DND-41 (cell line): ENCODE measurements at regions not wholly inside any gene's neighbourhood (a gene's known extent, or its start where the extent isn't known, plus 50 kb on each side); places are given as distances from the start of the nearest gene placed in this dataset.

Experiments
- EZH2 ChIP-seq: IDR thresholded peaks from 3 replicates; pipeline ENCODE4 v1.6.1; 2012; ENCODE audit warnings: borderline replicate concordance, low read depth, mild to moderate bottlenecking, moderate library complexity, low read length, inconsistent platforms; ENCODE audit not compliant: severe bottlenecking
- TF ChIP-seq, protein P1 (sequence below): IDR thresholded peaks from 2 replicates; pipeline ENCODE4 v1.5.1; 2012; ENCODE audit warnings: borderline replicate concordance, low read length, moderate library complexity, mild to moderate bottlenecking; ENCODE audit not compliant: poor library complexity, severe bottlenecking; ENCODE audit errors: extremely low read depth

DNA sequence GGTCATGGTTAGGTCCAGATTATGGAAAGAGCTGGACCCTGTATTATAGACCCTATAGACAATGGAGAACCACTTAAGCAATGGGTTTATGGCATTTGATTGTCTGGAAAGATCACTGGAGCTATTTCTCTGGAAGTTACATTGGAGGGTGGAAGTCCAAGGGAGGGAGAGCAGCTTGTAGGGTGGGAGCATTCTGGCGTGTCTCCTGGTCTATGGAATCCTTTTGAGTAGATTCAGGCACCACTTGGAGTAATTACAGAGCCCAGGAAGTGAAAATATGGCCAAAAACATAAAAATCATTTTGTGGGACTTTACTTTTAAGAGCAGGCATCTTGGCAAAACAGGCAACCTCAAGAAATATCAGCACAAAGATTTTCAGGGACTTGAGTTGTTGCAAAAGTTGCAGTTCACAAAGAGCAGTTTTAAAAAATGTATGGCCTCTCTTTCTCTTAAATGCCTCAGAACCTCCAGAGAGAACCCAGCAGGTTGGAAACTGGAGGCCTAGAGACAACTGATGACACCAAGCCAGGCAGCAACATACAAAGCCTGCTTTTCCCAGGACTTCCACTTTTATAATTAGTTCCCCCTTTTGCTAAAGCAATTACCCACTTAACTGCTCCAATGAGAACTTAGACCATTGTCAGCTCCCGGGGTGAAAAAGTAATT lies 331.0 kb downstream of the MYCN start:
- TF ChIP-seq, protein P1, sequence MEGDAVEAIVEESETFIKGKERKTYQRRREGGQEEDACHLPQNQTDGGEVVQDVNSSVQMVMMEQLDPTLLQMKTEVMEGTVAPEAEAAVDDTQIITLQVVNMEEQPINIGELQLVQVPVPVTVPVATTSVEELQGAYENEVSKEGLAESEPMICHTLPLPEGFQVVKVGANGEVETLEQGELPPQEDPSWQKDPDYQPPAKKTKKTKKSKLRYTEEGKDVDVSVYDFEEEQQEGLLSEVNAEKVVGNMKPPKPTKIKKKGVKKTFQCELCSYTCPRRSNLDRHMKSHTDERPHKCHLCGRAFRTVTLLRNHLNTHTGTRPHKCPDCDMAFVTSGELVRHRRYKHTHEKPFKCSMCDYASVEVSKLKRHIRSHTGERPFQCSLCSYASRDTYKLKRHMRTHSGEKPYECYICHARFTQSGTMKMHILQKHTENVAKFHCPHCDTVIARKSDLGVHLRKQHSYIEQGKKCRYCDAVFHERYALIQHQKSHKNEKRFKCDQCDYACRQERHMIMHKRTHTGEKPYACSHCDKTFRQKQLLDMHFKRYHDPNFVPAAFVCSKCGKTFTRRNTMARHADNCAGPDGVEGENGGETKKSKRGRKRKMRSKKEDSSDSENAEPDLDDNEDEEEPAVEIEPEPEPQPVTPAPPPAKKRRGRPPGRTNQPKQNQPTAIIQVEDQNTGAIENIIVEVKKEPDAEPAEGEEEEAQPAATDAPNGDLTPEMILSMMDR: no peak
- TF ChIP-seq EZH2: no peak
